WTC11 (cell line): ENCODE measurements at regions not wholly inside any gene's neighbourhood (a gene's known extent, or its start where the extent isn't known, plus 50 kb on each side); places are given as distances from the start of the nearest gene placed in this dataset.

Experiments used
- ATAC-seq: fragments of 200-7000 bp; cut with Tn5 transposase; 2 replicates; pipeline ENCODE4 v1.10.0; 2021; ENCODE audit warnings: mild to moderate bottlenecking, moderate library complexity
- CTCF ChIA-PET: fragments of 300-600 bp; sonication (Branson Sonifier 250); formaldehyde crosslinking; loops from one replicate; lab custom pipeline; 2021; ENCODE audit warnings: antibody characterized with exemption; lab: Charles Lee
- POLR2A ChIA-PET: fragments of 350-600 bp; sonication (Branson Sonifier 250); formaldehyde crosslinking; loops from one replicate; lab custom pipeline; 2021; ENCODE audit warnings: antibody characterized with exemption; lab: Charles Lee
- DNase-seq: peaks from one replicate; pipeline ENCODE4 v3.0.0; 2021; ENCODE audit warnings: low spot score
- H3K27ac Mint-ChIP-seq: 2 replicates; pipeline ENCODE4 v1.8.0; 2021; ENCODE audit warnings: mixed read lengths
- H3K27me3 Mint-ChIP-seq: 2 replicates; pipeline ENCODE4 v1.8.0; 2021; ENCODE audit warnings: low read depth, mild to moderate bottlenecking, moderate library complexity, mixed read lengths
- H3K36me3 Mint-ChIP-seq: 2 replicates; pipeline ENCODE4 v1.8.0; 2021; ENCODE audit warnings: mixed read lengths
- H3K4me1 Mint-ChIP-seq: 2 replicates; pipeline ENCODE4 v1.8.0; 2022; ENCODE audit warnings: mixed read lengths
- H3K4me3 Mint-ChIP-seq: 2 replicates; pipeline ENCODE4 v1.8.0; 2021; ENCODE audit warnings: mild to moderate bottlenecking, moderate library complexity, mixed read lengths
- H3K9me3 Mint-ChIP-seq: 2 replicates; pipeline ENCODE4 v1.8.0; 2021; ENCODE audit warnings: mixed read lengths
- CTCF ChIP-seq: fragments of 200-600 bp; IDR thresholded peaks from 2 replicates; pipeline ENCODE4 v1.8.0; 2022; ENCODE audit warnings: antibody characterized with exemption
- JAZF1 ChIP-seq: fragments of 250-450 bp; sonication (Bioruptor Pico); IDR thresholded peaks from 2 replicates; pipeline ENCODE4 v1.9.0; 2021; ENCODE audit warnings: moderate library complexity, mild to moderate bottlenecking, inconsistent platforms
- MXD4 ChIP-seq: fragments of 250-450 bp; sonication (Bioruptor Pico); IDR thresholded peaks from 2 replicates; pipeline ENCODE4 v1.8.0; 2021; ENCODE audit warnings: mild to moderate bottlenecking, moderate library complexity, borderline replicate concordance
- NR2C2 ChIP-seq: sonication (generic); formaldehyde crosslinking; IDR thresholded peaks from 2 replicates; pipeline ENCODE4 v1.8.0; 2022; ENCODE audit warnings: mild to moderate bottlenecking, missing genetic modification reagents
- NR3C1 ChIP-seq: sonication (generic); formaldehyde crosslinking; conservative IDR thresholded peaks from 2 replicates; pipeline ENCODE4 v1.8.1; 2023; ENCODE audit warnings: low read depth, mild to moderate bottlenecking, missing genetic modification reagents
- SMAD3 ChIP-seq: sonication (generic); formaldehyde crosslinking; IDR thresholded peaks from 2 replicates; pipeline ENCODE4 v1.8.0; 2022; ENCODE audit warnings: missing genetic modification reagents, mild to moderate bottlenecking, borderline replicate concordance
- SMAD4 ChIP-seq: sonication (generic); formaldehyde crosslinking; IDR thresholded peaks from 2 replicates; pipeline ENCODE4 v1.8.0; 2022; ENCODE audit warnings: mild to moderate bottlenecking, missing genetic modification reagents
- SOX15 ChIP-seq: fragments of 250-450 bp; sonication (Bioruptor Pico); IDR thresholded peaks from 2 replicates; pipeline ENCODE4 v1.9.0; 2021; ENCODE audit warnings: mild to moderate bottlenecking
- TCF7 ChIP-seq: sonication (generic); formaldehyde crosslinking; IDR thresholded peaks from 2 replicates; pipeline ENCODE4 v1.8.0; 2022; ENCODE audit warnings: mild to moderate bottlenecking, low read depth, missing genetic modification reagents, moderate library complexity
- ZBTB43 ChIP-seq: sonication (generic); formaldehyde crosslinking; IDR thresholded peaks from 2 replicates; pipeline ENCODE4 v1.8.1; 2023; ENCODE audit warnings: mild to moderate bottlenecking, missing genetic modification reagents
- ZNF121 ChIP-seq: sonication (generic); formaldehyde crosslinking; IDR thresholded peaks from 2 replicates; pipeline ENCODE4 v1.8.0; 2023; ENCODE audit warnings: missing genetic modification reagents
- ZNF317 ChIP-seq: sonication (generic); formaldehyde crosslinking; IDR thresholded peaks from 2 replicates; pipeline ENCODE4 v1.8.1; 2023; ENCODE audit warnings: low read depth, mild to moderate bottlenecking, moderate library complexity, missing genetic modification reagents, borderline replicate concordance
- ZNF423 ChIP-seq: fragments of 250-450 bp; sonication (Bioruptor Pico); IDR thresholded peaks from 2 replicates; pipeline ENCODE4 v2.1.2; 2022; ENCODE audit warnings: mild to moderate bottlenecking, moderate library complexity
- ZNF532 ChIP-seq: fragments of 250-450 bp; sonication (Bioruptor Pico); IDR thresholded peaks from 2 replicates; pipeline ENCODE4 v1.9.0; 2021; ENCODE audit warnings: mild to moderate bottlenecking, borderline replicate concordance
- TF ChIP-seq, protein P1 (sequence below): sonication (generic); formaldehyde crosslinking; IDR thresholded peaks from 2 replicates; pipeline ENCODE4 v1.8.0; 2022; ENCODE audit warnings: mild to moderate bottlenecking, missing genetic modification reagents
- TF ChIP-seq, protein P2 (sequence below): sonication (generic); formaldehyde crosslinking; IDR thresholded peaks from 2 replicates; pipeline ENCODE4 v1.8.0; 2023; ENCODE audit warnings: missing genetic modification reagents

DNA sequence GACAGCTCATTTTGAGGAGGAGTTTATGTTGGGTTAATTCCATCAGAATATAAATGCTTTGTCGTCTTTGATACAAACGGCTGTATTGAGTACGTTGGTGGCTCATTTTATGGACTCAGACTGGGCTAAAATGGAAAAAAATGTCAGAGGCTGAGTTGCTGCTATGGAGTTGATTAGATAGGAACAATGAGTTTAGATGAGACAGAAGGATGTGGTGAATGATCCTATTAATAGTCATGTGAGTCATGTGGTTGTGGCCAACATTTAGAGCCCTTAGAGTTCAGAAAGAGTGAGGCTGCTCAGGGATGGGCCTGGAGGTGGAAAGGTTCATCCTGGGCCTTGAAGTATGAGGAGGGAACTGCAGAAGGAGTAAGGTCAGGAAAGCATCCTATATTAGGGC is 434.2 kb downstream of the MEIS1 start (continued):
- no peak for TF ChIP-seq ZNF532
- no peak for TF ChIP-seq ZBTB43 (CRISPR knock-in tag)
- TF ChIP-seq, protein P1, sequence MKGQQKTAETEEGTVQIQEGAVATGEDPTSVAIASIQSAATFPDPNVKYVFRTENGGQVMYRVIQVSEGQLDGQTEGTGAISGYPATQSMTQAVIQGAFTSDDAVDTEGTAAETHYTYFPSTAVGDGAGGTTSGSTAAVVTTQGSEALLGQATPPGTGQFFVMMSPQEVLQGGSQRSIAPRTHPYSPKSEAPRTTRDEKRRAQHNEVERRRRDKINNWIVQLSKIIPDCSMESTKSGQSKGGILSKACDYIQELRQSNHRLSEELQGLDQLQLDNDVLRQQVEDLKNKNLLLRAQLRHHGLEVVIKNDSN, result no peak
- TF ChIP-seq, protein P2, sequence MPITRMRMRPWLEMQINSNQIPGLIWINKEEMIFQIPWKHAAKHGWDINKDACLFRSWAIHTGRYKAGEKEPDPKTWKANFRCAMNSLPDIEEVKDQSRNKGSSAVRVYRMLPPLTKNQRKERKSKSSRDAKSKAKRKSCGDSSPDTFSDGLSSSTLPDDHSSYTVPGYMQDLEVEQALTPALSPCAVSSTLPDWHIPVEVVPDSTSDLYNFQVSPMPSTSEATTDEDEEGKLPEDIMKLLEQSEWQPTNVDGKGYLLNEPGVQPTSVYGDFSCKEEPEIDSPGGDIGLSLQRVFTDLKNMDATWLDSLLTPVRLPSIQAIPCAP (CRISPR knock-in tag), result no peak
- no peak for TF ChIP-seq ZNF317

DNA sequence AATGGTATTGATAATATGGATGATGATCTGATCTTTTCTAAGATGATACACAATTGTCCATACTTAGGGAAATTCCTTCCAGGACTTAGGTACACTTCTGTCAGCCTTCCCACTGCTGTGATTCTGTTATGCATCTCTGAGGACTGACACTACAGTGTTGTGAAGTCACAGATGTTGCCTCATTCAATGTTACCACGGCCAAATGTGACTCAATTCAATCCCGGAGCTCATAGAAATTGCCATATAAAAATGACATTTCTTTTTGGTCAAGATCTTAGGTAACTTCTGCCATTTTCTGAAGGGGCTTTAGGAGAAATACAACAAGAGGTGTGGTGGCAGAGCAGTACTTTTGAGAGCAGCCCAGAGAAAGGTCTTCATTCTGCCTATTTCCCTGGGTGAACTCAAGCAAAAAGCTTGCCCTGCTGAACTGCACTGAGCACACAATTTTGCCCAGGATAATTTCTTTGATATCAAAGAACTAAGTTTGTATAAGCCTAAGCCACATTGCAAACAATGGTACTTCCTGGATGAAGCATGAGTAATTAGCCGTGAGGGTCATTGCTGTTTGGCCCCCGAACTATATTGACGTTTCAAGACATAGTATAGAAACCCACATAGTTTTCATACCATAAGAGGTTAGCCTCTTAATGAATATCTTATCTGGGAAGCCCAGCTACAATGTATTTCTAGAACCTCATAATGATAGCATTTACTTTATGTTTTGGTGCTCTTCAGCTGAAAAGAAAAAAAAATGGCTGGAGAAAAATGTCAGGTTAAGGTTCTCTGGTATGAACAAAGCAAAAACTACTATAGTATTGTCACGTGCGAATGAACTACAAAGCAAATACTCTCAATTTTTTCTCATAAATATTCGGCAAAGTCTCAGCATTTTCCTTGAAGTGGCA is 437.4 kb downstream of the MEIS1 start:
- H3K4me3 Mint-ChIP-seq, result no peak overlapping the region
- ChIA-PET POLR2A (no interaction called here), CTCF (no interaction called here)
- no peaks in the 10 kb centered on the region for H3K36me3 Mint-ChIP-seq
- peaks cover 3% of the 10 kb centered on the region; the same call in 1 of the 2 replicates for H3K27me3 Mint-ChIP-seq
- H3K27ac Mint-ChIP-seq, result no peak overlapping the region
- H3K4me1 Mint-ChIP-seq, result no peaks in the 10 kb centered on the region
- TF ChIP-seq ZNF423, result no peak
- no peak for TF ChIP-seq SOX15
- TF ChIP-seq MXD4 (CRISPR knock-in tag), result no peak
- TF ChIP-seq SMAD4 (CRISPR knock-in tag), result no peak
- no peak for TF ChIP-seq ZNF121
- ATAC-seq, result no peak
- no peak for DNase-seq
- no peaks in the 10 kb centered on the region for H3K9me3 Mint-ChIP-seq

DNA sequence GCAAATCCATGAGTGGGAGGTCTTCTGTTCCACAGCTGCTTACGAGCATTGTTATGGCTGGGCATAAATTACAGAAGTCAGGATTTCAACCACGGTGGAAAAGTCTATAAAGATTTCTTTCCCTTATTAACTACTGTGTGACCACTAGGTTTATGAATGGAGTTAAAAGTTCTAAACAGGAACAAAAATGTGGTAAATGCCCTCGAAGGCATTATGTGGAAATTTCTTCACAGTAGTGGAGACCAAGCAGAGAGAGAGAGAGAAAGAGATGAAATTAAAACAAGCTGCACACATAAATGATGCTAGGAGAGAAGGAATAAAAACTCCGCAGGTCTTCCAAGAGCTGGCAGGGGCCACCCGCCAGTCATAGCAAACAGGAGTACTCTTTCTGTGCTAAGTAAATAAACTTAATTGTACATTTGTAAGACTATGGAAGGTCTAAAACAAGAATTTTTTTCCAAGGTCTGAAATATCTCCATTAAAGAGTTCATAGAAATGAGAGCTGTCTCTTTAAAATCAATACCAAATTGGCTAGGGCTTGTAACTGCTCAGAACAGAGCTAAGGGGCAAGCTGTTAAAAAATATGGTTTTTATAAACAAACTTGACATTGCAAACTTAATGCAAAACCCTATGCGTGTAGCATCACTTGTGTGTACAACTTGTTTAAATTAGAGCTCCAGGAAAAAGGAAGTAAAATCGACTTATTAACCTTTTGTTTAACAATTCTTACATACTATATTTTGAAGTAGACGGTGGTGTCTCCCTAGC is 438.2 kb downstream of the MEIS1 start:
- Mint-ChIP-seq H3K27ac (no peak overlapping the region), H3K4me3 (no peak overlapping the region), H3K36me3 (no peaks in the 10 kb centered on the region), H3K4me1 (no peaks in the 10 kb centered on the region), H3K9me3 (no peaks in the 10 kb centered on the region), H3K27me3 (peaks cover 1% of the 10 kb centered on the region; the same call in 1 of the 2 replicates)
- TF ChIP-seq TCF7 (CRISPR knock-in tag) (no peak), SMAD3 (CRISPR knock-in tag) (no peak), NR2C2 (CRISPR knock-in tag) (no peak), CTCF (no peak), NR3C1 (no peak), JAZF1 (CRISPR knock-in tag) (no peak)
- TF ChIP-seq, protein P2 (CRISPR knock-in tag), result no peak
- ATAC-seq (no peak), DNase-seq (no peak)
- ChIA-PET POLR2A (no interaction called here), CTCF (interaction anchor here (1.0 kb wide), 1 partner anchor 778 kb away, joined by 3 read pairs; no protein-coding TSS in a partner anchor)
